ENCODE measurements at regions not wholly inside any gene's neighbourhood (a gene's known extent, or its start where the extent isn't known, plus 50 kb on each side); places are given as distances from the start of the nearest gene placed in this dataset.

DNA sequence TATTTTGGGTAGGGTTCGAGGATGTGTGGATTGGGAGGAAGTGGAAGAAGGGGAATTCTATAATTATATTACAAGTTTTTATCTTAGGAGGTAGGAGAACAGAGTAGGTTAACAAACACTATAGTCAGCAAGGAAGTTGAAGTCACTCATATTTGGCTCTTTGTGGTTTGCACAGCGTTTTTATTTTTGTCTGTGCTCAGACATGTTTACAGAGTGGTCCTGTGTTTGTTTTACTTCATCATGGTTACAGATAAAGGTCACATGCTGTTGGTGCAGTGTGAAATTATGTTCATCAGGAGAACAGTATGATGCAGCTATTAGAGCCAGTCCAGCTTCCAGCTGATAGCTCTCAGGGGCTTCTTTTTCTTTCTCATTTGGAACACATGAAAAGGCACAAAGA is 299.9 kb upstream of the SFRP2 start:
- TF ChIP-seq EZH2 (IDR thresholded peaks at IDR 0.05; ENCODE audit: low read depth, low read length, severe bottlenecking) (no peak), NRF1 (IDR thresholded peaks at IDR 0.05; ENCODE audit: low read depth, low read length) (no peak), RNF2 (IDR thresholded peaks at IDR 0.05; ENCODE audit: borderline replicate concordance, low read depth, low read length, missing control alignments, poor library complexity, severe bottlenecking) (no peak)
- TF ChIP-seq, protein P1, sequence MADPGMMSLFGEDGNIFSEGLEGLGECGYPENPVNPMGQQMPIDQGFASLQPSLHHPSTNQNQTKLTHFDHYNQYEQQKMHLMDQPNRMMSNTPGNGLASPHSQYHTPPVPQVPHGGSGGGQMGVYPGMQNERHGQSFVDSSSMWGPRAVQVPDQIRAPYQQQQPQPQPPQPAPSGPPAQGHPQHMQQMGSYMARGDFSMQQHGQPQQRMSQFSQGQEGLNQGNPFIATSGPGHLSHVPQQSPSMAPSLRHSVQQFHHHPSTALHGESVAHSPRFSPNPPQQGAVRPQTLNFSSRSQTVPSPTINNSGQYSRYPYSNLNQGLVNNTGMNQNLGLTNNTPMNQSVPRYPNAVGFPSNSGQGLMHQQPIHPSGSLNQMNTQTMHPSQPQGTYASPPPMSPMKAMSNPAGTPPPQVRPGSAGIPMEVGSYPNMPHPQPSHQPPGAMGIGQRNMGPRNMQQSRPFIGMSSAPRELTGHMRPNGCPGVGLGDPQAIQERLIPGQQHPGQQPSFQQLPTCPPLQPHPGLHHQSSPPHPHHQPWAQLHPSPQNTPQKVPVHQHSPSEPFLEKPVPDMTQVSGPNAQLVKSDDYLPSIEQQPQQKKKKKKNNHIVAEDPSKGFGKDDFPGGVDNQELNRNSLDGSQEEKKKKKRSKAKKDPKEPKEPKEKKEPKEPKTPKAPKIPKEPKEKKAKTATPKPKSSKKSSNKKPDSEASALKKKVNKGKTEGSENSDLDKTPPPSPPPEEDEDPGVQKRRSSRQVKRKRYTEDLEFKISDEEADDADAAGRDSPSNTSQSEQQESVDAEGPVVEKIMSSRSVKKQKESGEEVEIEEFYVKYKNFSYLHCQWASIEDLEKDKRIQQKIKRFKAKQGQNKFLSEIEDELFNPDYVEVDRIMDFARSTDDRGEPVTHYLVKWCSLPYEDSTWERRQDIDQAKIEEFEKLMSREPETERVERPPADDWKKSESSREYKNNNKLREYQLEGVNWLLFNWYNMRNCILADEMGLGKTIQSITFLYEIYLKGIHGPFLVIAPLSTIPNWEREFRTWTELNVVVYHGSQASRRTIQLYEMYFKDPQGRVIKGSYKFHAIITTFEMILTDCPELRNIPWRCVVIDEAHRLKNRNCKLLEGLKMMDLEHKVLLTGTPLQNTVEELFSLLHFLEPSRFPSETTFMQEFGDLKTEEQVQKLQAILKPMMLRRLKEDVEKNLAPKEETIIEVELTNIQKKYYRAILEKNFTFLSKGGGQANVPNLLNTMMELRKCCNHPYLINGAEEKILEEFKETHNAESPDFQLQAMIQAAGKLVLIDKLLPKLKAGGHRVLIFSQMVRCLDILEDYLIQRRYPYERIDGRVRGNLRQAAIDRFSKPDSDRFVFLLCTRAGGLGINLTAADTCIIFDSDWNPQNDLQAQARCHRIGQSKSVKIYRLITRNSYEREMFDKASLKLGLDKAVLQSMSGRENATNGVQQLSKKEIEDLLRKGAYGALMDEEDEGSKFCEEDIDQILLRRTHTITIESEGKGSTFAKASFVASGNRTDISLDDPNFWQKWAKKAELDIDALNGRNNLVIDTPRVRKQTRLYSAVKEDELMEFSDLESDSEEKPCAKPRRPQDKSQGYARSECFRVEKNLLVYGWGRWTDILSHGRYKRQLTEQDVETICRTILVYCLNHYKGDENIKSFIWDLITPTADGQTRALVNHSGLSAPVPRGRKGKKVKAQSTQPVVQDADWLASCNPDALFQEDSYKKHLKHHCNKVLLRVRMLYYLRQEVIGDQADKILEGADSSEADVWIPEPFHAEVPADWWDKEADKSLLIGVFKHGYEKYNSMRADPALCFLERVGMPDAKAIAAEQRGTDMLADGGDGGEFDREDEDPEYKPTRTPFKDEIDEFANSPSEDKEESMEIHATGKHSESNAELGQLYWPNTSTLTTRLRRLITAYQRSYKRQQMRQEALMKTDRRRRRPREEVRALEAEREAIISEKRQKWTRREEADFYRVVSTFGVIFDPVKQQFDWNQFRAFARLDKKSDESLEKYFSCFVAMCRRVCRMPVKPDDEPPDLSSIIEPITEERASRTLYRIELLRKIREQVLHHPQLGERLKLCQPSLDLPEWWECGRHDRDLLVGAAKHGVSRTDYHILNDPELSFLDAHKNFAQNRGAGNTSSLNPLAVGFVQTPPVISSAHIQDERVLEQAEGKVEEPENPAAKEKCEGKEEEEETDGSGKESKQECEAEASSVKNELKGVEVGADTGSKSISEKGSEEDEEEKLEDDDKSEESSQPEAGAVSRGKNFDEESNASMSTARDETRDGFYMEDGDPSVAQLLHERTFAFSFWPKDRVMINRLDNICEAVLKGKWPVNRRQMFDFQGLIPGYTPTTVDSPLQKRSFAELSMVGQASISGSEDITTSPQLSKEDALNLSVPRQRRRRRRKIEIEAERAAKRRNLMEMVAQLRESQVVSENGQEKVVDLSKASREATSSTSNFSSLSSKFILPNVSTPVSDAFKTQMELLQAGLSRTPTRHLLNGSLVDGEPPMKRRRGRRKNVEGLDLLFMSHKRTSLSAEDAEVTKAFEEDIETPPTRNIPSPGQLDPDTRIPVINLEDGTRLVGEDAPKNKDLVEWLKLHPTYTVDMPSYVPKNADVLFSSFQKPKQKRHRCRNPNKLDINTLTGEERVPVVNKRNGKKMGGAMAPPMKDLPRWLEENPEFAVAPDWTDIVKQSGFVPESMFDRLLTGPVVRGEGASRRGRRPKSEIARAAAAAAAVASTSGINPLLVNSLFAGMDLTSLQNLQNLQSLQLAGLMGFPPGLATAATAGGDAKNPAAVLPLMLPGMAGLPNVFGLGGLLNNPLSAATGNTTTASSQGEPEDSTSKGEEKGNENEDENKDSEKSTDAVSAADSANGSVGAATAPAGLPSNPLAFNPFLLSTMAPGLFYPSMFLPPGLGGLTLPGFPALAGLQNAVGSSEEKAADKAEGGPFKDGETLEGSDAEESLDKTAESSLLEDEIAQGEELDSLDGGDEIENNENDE (IDR thresholded peaks at IDR 0.05; ENCODE audit: insufficient replicate concordance, low read length): no peak

Data from H1 (cell line).